NCI-H1092 treated with DMSO at 0.1 percent for 48 hours (cell line): ENCODE measurements at regions not wholly inside any gene's neighbourhood (a gene's known extent, or its start where the extent isn't known, plus 50 kb on each side); places are given as distances from the start of the nearest gene placed in this dataset.
"Not testable (repeated sequence)": the region's sequence is repeated elsewhere in the genome, so short reads cannot be mapped to it uniquely, and the experiment has no call there.

Source experiments
- DNase-seq: peaks from one replicate; lab custom pipeline; 2025; lab: John Stamatoyannopoulos, UW

- DNase-seq = no peak
Observed at GRCh38 chr12:25424211-25424731, 128.8 kb downstream of the LMNTD1 start.

GRCh38 chr12:25423355-25424050 is 129.6 kb downstream of the LMNTD1 start:
- DNase-seq = no peak

- DNase-seq = no peak
Observed at GRCh38 chr12:25422241-25422640, 130.8 kb downstream of the LMNTD1 start.

GRCh38 chr12:25421651-25422167 is 131.4 kb downstream of the LMNTD1 start:
- no peak for DNase-seq

- DNase-seq = no peak
Observed at GRCh38 chr12:25420116-25420515, 133.0 kb downstream of the LMNTD1 start.

GRCh38 chr12:25419595-25419994 is 133.5 kb downstream of the LMNTD1 start:
- no peak for DNase-seq

GRCh38 chr12:25417071-25417470 is 136.0 kb downstream of the LMNTD1 start:
- no peak for DNase-seq

- DNase-seq = no peak
Observed at GRCh38 chr12:25416516-25416915, 136.6 kb downstream of the LMNTD1 start.

- DNase-seq = no peak
Observed at GRCh38 chr12:25415004-25415403, 138.1 kb downstream of the LMNTD1 start.

GRCh38 chr12:25412735-25413134 is 140.3 kb downstream of the LMNTD1 start:
- DNase-seq = no peak

- no peak for DNase-seq
Observed at GRCh38 chr12:25404955-25405354, 148.1 kb downstream of the LMNTD1 start.

GRCh38 chr12:25401547-25402345 is 151.0 kb upstream of the KRAS start:
- no peak for DNase-seq

GRCh38 chr12:25397001-25397400 is 146.3 kb upstream of the KRAS start:
- no peak for DNase-seq

GRCh38 chr12:25395227-25395626 is 144.5 kb upstream of the KRAS start:
- no peak for DNase-seq

- not testable (repeated sequence) for DNase-seq
Observed at GRCh38 chr12:25394775-25395174, 144.0 kb upstream of the KRAS start.

- DNase-seq = no peak
Observed at GRCh38 chr12:25394025-25394424, 143.3 kb upstream of the KRAS start.

- not testable (repeated sequence) for DNase-seq
Observed at GRCh38 chr12:25391346-25391745, 140.6 kb upstream of the KRAS start.

GRCh38 chr12:25388183-25388582 is 137.5 kb upstream of the KRAS start:
- no peak for DNase-seq

GRCh38 chr12:25387732-25388050 is 137.0 kb upstream of the KRAS start:
- no peak for DNase-seq

GRCh38 chr12:25386831-25387731 is 136.4 kb upstream of the KRAS start:
- peak; percentile 70 for DNase-seq

GRCh38 chr12:25384893-25385248 is 134.1 kb upstream of the KRAS start:
- peak; percentile 30 for DNase-seq
